Activated T-helper 1 cell treated with Interleukin-2 at 50 U/mL for 16 hours (primary cell): ENCODE measurements at regions not wholly inside any gene's neighbourhood (a gene's known extent, or its start where the extent isn't known, plus 50 kb on each side); places are given as distances from the start of the nearest gene placed in this dataset.
"Not testable (repeated sequence)": the region's sequence is repeated elsewhere in the genome, so short reads cannot be mapped to it uniquely, and the experiment has no call there.

Experiments used
- DNase-seq: peaks from one replicate; pipeline ENCODE4 v3.0.0-alpha.2; 2020; ENCODE audit warnings: low read depth

DNA sequence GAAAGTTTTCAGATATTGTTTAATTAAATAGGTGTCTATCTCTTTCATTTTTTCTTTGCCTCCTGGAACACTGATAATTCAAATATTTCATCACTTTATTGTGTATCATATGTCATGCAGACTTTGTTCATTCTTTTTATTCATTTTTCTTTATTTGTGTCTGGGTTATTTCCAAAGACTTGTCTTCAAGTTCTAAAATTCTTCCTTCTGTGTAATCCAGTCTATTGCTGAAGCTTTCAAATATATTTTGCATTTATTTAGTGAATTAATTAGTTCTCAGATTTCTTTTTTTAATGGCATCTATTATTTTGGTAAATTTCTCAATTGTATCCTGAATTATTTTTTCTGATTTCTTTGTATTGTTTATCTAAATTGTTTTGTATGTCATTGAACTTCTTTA lies 70.1 kb downstream of the ZNF330 start:
- no peak for DNase-seq

DNA sequence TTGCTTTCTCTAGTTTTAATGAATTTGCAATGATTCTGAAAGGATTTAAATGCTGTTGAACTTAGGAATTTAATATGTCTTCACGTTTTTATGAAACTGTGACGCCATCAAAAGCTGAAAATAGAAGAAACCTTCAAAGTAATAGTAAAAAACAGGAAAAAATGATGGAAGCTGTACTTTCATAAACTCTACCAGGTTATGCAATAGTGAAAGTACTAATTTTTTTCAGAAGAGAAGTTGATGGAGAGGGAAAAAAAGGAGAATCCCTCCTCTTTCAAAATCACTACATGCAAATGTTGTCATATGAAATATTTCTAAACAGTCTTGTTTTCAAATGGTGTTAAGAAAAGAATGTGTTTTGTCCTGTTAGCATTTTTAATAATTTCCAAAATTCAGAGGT lies 73.6 kb downstream of the ZNF330 start:
- no peak for DNase-seq

- no peak for DNase-seq
Observed at GRCh38 chr4:141301216-141301615, 80.5 kb downstream of the ZNF330 start.

GRCh38 chr4:141302924-141303323 lies 82.2 kb downstream of the ZNF330 start:
- no peak for DNase-seq

DNA sequence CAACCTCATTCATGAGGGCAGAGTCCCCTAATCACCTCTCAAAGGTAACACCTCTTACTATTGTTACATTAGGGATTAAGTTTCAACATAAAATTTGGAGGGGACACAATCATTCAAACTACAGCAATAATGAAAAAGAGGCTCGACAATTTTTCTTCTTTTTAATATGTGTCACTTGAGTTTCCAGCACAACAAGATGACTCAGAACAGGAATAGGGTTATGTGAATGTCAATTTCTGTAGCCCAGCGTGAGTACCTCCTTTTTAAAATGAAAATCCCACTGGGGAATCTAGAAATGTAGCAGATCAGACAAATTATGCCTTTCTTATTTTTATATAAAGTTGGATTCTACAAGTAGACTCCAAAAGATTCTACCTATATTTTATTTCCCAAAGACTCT lies 83.7 kb downstream of the ZNF330 start:
- DNase-seq = no peak

DNA sequence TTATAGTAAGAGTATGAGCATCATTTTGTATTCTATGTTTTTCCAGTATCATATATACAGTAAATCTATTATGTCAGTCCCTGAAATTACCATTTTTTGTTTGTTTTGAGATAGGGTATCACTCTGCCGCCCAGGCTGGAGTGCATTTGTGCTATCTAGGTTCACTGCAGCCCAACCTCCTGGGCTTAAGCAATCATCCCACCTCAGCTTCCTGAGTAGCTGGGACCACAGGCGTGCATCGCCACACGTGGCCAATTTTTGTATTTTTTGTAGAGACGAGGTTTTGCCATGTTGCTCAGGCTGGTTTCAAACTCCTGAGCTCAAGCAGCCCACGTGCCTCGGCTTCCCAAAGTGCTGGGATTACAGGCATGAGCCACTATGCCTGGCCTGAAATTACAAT lies 85.6 kb downstream of the ZNF330 start:
- DNase-seq = no peak

DNA sequence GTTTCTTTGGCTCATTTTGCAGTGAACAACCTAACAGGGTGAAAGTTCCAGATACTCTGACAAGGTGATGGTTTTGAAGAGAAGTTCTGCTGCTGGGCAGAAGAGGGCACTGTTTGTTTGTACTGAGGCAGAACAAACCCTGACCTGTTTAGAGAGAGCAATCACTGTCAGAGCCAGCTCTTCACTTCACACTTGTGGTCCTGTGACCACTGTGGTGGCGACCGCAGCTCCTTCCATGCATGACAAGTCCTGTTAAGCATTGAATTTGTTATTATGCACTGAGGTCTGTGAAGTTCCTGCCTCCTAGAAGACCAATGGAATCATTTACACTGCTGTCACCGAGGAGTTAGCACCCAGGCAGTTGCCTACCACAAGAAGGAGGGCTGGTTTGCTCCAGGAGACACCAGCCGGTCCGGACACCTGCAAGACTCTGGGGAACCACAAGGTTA lies 86.6 kb downstream of the ZNF330 start:
- DNase-seq = peak; percentile 10

DNA sequence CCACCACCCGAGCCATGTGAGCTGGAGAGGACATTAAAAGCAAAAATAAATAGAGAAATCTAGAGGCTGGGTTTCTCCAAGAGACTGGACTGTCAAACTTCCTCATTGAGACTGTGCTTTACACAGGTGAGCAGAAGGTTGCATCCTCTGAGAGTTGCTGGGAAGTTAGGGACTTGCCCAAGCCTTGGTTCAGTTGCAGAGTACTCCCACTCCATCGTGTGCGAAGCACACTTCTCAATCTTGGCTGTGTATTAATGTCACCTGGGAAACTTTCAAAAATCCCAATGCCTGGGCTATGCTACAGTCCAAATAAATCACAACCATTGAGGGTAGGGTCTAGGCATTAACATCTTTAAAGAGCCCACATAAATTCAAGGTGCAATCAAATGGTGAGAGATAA lies 89.2 kb downstream of the ZNF330 start:
- no peak for DNase-seq

DNA sequence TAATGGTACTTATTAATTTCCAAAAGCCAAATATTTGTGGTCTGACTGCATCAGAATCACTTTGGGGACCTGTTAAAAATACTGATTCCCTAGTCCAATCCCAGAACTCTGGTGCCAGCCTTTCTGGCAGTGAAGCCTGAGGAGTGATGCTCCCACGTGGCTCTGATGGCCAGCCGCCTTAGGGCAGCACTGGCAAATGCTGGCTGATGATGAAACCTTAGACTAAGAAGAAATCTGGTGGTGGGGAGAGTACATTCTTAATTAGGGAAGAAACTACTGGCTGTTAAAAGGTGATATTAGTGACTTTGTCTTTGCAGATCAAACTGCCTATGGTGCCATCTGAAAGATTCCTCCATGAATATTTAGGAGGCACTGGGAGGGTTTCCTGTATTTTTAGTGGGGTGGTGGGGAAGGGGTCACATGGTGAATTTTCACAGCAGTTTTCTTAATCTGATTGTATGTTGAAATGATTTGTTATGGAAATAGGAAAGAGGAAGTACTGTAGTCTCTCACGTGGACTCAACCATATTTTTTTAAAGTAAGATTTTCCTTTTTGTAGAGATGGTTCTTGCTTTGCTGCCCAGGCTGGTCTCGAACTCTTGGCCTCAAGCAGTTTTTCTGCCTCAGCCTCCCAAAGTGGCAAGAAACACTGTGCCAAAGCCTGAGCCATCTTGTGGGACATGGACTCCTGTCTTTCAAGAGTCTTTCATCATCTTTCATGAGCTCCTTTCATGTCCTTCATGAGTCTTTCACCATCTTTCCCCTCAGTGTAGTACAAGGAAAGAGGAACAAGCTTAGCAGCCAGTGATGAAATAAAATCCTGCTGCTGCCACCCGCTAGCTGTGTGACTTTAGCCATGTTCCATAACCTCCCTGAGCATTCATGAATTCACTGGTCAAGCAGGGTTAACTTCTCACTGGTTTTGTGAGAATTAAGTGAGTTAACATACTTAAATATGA lies 90.8 kb downstream of the ZNF330 start:
- DNase-seq = no peak

DNA sequence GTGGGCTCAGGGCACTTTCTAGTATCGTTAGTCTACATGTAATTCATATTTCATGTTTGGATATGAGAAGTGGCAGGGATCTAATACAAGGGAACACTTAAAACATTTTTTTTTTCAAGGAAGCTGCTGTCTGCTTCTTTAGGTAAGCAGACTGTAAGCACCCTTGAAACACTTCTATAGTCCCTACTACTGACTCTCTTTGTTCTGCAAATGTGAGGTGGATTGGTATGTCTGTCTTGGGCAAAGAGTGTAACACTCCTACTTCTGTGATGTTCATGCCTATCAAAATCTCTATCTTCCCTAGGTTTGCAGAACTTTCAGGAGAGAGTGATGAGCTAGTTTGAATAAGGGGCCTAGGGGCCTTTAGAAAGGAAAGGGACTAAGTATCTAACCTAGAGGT lies 93.9 kb downstream of the ZNF330 start:
- DNase-seq = no peak

DNA sequence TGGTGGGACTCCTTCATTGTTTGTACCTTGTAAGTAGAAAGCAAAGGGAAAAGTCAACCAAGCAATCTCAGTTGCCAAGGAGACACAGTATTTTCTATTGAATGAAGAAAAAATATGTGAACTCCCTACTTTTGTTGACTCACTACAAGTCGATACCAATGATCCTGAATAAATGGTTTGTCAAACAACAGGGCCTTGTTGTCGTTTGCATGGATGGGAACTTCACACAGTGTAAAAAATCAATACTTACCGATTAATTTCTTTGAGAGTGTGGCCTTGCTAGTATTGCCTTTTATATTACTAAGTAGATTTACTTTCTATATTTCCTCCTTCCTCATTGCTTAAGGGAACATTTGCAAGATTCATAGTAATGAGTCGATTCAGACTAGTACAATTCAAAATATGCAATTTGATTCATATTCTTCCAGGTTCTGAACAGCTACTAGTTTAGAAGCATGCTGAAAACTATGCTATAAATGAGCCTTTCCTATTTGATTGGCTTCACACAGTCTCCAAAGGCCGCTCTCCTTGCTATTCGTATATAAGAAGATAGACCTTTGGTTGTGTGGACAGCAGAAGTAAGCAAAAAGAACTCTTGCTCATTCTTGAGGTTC lies 108.0 kb downstream of the ZNF330 start:
- no peak for DNase-seq

GRCh38 chr4:141329174-141329569 lies 108.5 kb downstream of the ZNF330 start:
- DNase-seq = no peak

DNA sequence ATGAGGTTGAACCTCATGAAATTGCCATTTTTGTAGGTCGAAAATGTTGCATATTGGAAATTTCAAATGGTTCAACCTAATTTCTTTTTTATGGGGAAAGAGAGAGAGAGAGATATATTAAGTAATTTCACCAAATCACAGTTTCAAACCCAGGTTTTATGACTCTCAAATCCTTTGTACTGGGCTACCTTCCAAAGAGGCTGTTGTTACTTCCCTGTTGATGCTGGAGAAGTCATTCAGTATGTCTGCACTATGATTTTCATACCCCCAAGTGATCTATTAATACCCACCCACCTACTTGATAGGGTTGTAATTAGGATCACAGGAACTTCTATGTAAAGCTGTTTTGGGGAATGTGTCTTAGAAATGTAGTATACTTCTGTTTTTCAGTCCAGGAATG lies 109.9 kb downstream of the ZNF330 start:
- no peak for DNase-seq

GRCh38 chr4:141331534-141332358 lies 111.1 kb downstream of the ZNF330 start:
- DNase-seq = no peak

- DNase-seq = not testable (repeated sequence)
Observed at GRCh38 chr4:141332359-141333181, 111.9 kb downstream of the ZNF330 start.

DNA sequence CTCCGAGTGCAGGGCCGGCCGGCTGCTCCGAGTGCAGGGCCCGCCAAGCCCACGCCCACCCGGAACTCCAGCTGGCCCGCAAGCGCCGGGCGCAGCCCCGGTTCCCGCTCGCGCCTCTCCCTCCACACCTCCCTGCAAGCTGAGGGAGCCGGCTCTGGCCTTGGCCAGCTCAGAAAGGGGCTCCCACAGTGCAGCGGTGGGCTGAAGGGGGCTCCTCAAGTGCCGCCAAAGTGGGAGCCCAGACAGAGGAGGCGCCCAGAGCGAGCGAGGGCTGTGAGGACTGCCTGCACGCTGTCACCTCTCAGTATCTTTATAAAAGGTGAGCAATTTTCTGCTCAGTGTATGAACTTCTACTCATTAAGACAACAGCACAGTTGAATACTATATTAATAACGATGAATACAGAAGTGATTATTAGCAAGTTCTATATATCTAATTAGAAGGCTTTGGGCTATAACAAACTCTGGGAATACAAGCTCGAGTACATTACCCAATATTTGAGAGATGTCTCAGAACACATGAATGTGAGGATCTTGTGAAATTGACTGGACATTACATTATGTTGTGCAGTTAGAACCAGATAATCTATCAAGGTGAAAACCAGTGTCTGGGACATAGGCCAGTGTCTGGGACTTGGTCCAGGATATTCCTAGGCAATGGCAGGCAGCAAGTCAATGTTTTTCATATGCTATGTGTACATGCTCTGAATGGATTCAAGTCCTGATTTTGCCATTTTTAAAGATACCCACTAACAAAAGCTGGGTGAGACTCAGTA lies 112.9 kb downstream of the ZNF330 start:
- not testable (repeated sequence) for DNase-seq

GRCh38 chr4:141335166-141335565 lies 114.5 kb downstream of the ZNF330 start:
- no peak for DNase-seq

- no peak for DNase-seq
Observed at GRCh38 chr4:141338238-141338637, 117.5 kb downstream of the ZNF330 start.

- DNase-seq = no peak
Observed at GRCh38 chr4:141339391-141339790, 118.7 kb downstream of the ZNF330 start.

GRCh38 chr4:141339966-141340365 lies 119.3 kb downstream of the ZNF330 start:
- no peak for DNase-seq

GRCh38 chr4:141340458-141340857 lies 119.8 kb downstream of the ZNF330 start:
- DNase-seq = no peak
